BLaER1 (cell line): ENCODE measurements at regions not wholly inside any gene's neighbourhood (a gene's known extent, or its start where the extent isn't known, plus 50 kb on each side); places are given as distances from the start of the nearest gene placed in this dataset.
A peak's percentile ranks its signal among the peaks of the same experiment; 100 is the strongest.
"Not testable (repeated sequence)": the region's sequence is repeated elsewhere in the genome, so short reads cannot be mapped to it uniquely, and the experiment has no call there.

Experiments
- H3K27ac ChIP-seq: shearing (Covaris generic); formaldehyde crosslinking; 2 replicates; pipeline ENCODE4 v1.8.1; 2022
- H3K27me3 ChIP-seq: shearing (Covaris generic); formaldehyde crosslinking; 2 replicates; pipeline ENCODE4 v1.8.1; 2022
- H3K36me3 ChIP-seq: shearing (Covaris generic); formaldehyde crosslinking; 2 replicates; pipeline ENCODE4 v1.8.1; 2022
- H3K4me1 ChIP-seq: shearing (Covaris generic); formaldehyde crosslinking; 2 replicates; pipeline ENCODE4 v1.8.1; 2022
- H3K4me2 ChIP-seq: shearing (Covaris generic); formaldehyde crosslinking; 2 replicates; pipeline ENCODE4 v1.8.1; 2022
- H3K4me3 ChIP-seq: shearing (Covaris generic); formaldehyde crosslinking; 2 replicates; pipeline ENCODE4 v1.8.1; 2022
- H3K9ac ChIP-seq: shearing (Covaris generic); formaldehyde crosslinking; 2 replicates; pipeline ENCODE4 v1.8.1; 2022
- H3K9me3 ChIP-seq: shearing (Covaris generic); formaldehyde crosslinking; 2 replicates; pipeline ENCODE4 v1.8.1; 2022
- H4K20me1 ChIP-seq: shearing (Covaris generic); formaldehyde crosslinking; 2 replicates; pipeline ENCODE4 v1.8.1; 2022

DNA sequence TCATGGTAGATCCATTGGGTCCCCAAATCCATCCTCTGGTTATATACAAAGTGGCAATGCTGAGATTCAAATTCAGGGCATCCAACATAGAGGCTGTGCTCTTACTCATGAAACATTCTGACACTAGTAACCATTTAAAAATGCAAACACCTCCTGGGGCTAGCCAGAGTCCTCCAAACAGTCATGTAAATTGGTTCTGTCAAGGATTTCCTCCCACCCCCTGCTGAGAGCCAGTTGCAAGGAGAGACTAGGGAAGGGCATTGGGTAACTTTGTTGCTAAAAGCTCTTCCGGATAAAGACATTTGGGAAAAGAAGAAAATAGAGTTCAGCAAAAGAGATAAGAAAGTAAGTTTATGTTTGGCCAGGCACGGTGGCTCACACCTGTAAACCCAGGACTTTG lies 58.3 kb downstream of the ART5 start:
- not testable (repeated sequence) for H3K36me3 ChIP-seq, H4K20me1 ChIP-seq, H3K4me2 ChIP-seq, H3K4me3 ChIP-seq, H3K4me1 ChIP-seq, H3K27ac ChIP-seq, H3K9ac ChIP-seq, H3K9me3 ChIP-seq
- peaks cover 15% of the 10 kb centered on the region; the same call in 1 of the 2 replicates for H3K27me3 ChIP-seq

DNA sequence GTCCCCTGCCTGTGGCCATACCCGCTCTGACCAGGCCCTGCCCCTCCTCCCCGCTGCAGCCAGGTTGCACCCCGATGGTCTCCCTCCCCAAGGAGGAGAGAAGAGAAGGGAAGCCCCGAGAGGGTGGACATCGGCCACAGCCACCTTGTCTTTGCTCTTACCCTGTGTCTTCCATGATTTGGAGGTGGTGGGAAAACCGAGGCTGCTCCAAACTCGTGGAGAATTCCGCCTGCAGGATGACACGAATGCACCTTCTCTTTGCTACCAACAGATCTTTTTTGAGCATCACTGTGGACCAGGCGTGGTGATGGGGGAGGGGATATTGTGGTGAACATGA lies 60.4 kb downstream of the ART5 start:
- not testable (repeated sequence) for H3K9me3 ChIP-seq, H3K36me3 ChIP-seq, H3K27ac ChIP-seq, H3K9ac ChIP-seq, H3K4me1 ChIP-seq, H4K20me1 ChIP-seq
- Histone ChIP-seq H3K27me3 (peaks cover 15% of the 10 kb centered on the region; the same call in 1 of the 2 replicates), H3K4me3 (peak overlapping the region; percentile 67; the same call in 1 of the 2 replicates), H3K4me2 (peak overlapping the region; percentile 88)

DNA sequence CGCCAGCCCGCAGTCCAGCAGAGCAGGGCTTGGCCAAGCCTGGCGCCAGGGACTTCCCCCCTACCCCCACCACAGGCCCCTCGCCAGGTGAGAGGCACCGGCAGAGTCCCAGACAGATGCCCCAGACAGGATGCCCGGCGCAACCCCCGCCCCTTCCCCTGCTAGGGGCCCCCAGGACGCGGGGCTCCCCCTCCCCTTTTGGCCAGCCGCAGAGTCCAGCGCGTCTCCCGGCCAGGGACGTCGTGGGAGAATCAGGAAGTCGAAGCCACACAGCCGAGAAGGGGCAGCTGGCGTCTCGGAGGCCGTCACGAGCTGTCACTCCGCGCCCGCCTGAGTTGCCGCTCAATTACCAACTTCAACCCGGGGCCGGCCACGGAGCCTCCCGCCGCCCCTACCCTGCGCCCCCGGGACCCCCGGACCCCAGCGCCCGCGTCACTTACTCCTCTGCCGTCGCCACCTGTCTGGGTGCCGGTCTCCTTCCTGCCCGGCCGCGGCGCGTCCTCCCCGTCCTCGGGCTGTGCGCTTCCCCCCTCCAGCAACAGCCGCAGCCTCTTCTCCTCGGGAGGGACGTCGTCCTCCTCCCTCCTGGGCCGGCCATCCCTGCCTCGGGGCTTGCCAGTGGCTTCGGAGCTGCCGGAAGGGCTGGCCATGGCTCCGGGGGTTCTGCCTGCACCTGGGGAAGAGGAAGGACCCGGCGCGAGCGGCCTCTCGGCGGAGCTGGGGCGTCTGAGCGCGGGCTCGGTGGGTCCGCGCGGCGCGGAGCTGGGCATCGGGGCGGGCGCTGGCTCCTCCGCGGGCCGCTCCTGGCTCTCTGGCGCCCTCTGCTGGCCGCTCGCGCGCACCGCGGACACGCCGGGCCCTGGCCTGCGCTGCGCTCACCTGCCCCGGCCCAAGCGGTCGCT lies 61.1 kb downstream of the ART5 start:
- H3K9ac ChIP-seq, result peak overlapping the region; percentile 29; the same call in 1 of the 2 replicates
- H3K4me2 ChIP-seq, result peak overlapping the region; percentile 88
- H4K20me1 ChIP-seq, H3K36me3 ChIP-seq, H3K4me1 ChIP-seq, H3K9me3 ChIP-seq, H3K27ac ChIP-seq: not testable (repeated sequence)
- H3K4me3 ChIP-seq, result peak overlapping the region; percentile 67
- peaks cover 15% of the 10 kb centered on the region; the same call in 1 of the 2 replicates for H3K27me3 ChIP-seq

DNA sequence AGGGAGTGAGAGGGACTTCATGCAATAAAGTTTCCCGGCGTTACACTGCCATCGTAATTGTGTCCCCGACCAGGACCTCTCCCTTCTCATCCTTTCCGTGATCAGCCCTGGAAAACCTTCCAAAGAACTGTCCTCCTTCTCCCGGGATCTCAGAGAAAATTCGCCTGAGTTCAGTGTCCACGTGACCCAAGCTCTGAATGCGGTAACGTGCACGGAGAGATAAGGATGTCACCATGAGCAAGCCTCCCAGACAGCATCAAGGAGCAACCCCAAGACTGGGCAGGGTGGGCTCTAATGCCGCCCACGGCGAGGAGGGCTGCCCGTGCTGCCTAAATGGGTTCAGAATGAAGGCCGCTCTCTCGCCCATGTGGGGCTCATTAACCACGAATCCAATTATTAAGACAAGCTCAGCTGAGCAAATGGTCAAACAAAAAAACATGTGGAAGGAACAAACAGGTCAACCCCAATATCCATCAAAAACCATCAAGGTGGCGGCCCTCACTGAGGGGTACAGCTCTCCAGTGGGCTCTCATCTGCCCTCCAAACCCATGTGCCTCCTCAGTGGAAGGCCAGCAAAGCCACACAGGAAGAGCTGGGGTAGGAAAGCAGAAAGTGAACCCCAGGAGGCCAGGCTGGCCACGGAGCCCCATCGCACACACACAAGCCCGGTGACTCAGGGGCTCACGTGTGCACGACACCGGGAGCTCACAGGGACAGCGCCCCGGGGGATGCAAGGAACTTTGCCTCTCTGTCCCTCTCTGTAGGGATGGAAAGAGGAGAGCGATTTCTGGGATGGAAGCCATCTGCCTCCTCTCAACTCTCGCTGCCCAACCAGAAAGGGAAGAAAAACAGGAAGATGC lies 62.0 kb downstream of the ART5 start:
- H3K4me3 ChIP-seq, H3K9ac ChIP-seq, H3K27ac ChIP-seq, H3K4me1 ChIP-seq, H3K9me3 ChIP-seq, H4K20me1 ChIP-seq, H3K36me3 ChIP-seq: not testable (repeated sequence)
- H3K4me2 ChIP-seq, result peak overlapping the region; percentile 88; the same call in 1 of the 2 replicates
- peaks cover 15% of the 10 kb centered on the region; the same call in 1 of the 2 replicates for H3K27me3 ChIP-seq

DNA sequence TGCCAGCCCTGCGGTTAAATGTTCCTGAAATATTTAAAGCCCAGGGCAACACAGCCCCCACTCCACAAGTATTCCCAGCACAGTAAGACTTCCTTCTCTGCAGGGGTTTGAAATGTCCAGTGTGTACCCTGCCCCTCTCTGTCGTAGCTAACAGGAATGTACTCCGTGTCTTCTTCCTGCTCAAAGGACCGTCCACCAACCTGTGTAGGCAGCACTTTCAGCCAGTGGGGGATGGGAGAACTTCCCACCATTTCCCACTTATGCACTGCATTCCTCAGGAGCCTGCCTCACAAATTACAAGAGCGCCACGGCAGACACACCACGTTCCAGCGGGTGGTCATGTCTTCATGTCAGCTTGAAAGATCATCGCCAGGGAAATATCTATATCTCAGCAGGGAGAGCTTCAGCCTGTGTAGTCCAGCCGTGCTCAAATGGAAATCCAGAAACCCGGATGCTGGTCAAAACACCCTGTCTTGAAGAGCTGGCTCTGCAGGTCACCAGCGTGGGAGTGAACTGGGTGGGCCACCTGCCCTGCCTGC lies 65.7 kb downstream of the ART5 start:
- H3K4me2 ChIP-seq, H3K4me1 ChIP-seq, H3K27ac ChIP-seq, H3K9ac ChIP-seq, H4K20me1 ChIP-seq, H3K36me3 ChIP-seq, H3K4me3 ChIP-seq, H3K9me3 ChIP-seq: not testable (repeated sequence)
- peaks cover 15% of the 10 kb centered on the region; the same call in 1 of the 2 replicates for H3K27me3 ChIP-seq

DNA sequence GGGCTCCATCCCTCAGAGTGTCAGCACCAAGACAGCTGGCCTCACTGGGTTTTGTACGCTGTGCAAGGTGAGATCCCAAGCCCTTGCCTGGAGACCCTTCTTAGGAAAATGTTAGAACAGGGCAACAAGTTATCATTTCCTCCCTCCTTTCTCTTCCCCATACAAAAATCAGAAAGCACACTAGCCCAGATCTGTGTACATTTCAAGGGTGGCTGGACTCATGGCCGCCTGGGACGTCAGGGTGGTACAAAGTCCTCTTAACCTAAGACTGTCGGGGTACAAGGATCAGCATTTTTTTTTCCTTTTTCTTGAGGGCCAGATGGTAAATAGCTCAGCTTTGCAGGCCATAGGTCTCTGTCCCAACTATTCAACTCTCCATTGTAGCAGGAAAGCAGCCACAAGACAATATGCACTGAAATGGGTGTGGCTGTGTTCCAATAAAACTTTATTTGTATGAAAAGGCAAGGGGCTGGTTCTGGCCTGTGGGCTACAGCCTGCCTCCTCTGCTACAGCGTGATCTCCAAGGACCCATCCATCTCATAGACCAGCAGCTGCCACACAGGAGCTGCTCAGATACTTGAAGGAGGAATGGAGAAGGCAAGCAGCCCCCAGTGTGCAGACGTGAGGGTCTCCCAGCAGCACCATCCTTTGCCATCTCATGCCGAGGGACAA lies 68.7 kb downstream of the ART5 start:
- H3K27ac ChIP-seq, H3K36me3 ChIP-seq, H3K27me3 ChIP-seq, H3K9me3 ChIP-seq, H3K4me3 ChIP-seq, H4K20me1 ChIP-seq, H3K9ac ChIP-seq, H3K4me2 ChIP-seq, H3K4me1 ChIP-seq: not testable (repeated sequence)

DNA sequence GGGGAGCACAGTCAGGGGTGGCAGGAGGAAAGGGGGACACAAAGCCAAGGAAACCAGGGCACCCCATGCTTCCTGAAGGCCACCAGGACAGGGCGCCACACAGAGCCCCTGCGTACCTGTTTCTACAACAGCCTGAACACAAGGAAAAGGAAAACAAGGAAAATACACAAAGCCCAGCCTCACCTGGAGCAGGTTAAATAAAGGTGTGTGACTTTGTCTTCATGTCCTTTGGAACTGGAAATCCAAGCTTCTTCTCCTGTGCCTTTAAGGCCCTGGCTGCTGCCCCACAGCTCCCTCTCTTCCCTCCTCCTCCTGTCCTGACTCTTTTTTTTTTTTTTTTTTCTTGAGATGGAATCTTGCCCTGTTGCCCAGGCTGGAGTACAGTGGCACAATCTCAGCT lies 70.0 kb downstream of the ART5 start:
- not testable (repeated sequence) for H3K9me3 ChIP-seq

DNA sequence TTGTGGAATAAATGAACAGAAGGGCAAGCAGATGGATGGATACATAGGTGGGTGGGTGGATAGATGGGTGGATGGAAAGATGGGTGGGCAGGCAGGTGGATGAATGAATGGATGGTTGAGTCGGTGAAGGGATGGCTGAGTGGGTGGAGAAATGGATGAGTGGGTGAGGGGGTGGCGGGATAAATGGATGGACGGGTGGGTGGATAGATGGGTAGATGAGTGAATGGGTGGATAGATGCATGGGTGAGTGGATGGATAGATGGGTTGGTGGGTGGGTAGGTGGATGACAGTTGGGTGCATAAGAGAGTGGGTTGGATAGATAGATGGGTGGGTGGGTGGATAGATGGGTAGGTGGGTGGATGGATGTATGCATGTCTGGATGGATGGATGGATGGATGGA lies 76.0 kb downstream of the ART5 start:
- H3K36me3 ChIP-seq, H3K9ac ChIP-seq, H3K27me3 ChIP-seq, H3K9me3 ChIP-seq, H3K4me3 ChIP-seq, H3K27ac ChIP-seq, H3K4me2 ChIP-seq, H3K4me1 ChIP-seq, H4K20me1 ChIP-seq: not testable (repeated sequence)

More for the DNA sequence above, 70.0 kb downstream of the ART5 start:
- H3K36me3 ChIP-seq, H3K27ac ChIP-seq, H3K4me1 ChIP-seq, H4K20me1 ChIP-seq, H3K4me2 ChIP-seq, H3K4me3 ChIP-seq, H3K9ac ChIP-seq, H3K27me3 ChIP-seq: not testable (repeated sequence)

DNA sequence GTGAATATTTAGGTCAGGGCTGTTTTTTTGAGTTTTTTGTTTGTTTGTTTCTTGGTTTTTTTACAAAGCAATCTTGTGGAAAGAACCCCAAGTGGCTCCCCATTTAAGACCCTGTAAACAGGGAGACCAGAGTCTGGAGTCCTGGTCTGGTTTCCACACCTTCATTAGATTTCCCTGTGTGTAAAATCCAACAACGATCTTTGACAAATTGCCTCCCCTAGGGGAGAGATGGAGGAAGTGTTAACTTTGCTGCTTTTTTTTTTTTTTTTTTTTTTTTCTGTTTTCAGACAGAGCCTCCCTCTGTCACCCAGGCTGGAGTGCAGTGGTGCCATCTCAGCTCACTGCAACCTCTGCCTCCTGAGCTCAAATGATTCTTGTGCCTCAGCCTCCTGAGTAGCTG lies 77.4 kb downstream of the ART5 start:
- H4K20me1 ChIP-seq, H3K9me3 ChIP-seq, H3K27ac ChIP-seq, H3K4me2 ChIP-seq, H3K9ac ChIP-seq, H3K27me3 ChIP-seq, H3K4me3 ChIP-seq, H3K36me3 ChIP-seq, H3K4me1 ChIP-seq: not testable (repeated sequence)

DNA sequence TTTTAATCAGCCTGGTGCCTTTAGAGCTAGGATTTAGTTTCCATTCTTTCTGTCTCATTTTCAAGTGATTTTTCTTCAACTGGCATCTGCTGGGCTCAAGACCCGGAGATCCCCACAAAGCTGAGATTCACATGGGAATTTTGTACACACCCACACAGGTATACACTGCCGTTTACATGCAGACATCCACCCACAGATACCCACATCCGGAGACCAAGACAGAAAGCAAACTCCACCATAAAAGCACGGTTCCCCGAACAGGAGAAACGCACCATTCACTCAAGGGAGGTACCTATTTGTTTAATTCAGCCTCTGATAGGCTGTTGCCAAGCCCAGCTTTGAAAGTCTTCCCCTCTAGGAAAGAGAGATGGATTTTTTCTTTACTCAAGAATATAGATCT lies 87.2 kb downstream of the ART5 start:
- H3K4me3 ChIP-seq, H3K36me3 ChIP-seq, H3K4me1 ChIP-seq, H3K4me2 ChIP-seq, H3K9ac ChIP-seq, H3K9me3 ChIP-seq, H3K27me3 ChIP-seq, H3K27ac ChIP-seq, H4K20me1 ChIP-seq: not testable (repeated sequence)

DNA sequence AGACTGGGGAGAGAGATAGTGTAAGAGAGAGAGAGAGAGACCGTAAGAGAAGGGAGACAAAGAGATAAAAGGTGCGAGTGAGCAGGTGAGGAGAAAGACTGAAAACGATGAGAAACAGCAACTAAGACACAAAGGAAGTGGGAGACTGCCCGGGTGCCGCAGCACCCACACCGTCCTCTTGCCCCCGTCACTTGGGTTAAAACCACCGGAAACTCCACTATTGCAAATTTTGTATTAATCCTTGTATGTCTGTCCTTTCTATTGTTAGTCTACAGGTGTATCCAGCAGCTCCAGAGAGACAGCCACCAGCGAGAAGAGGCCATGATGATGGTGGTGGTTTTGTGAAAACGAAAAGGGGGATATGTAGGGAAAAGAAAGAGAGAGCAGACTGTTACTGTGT lies 96.8 kb downstream of the ART5 start:
- H3K27ac ChIP-seq, H3K4me2 ChIP-seq, H3K27me3 ChIP-seq, H3K9me3 ChIP-seq, H3K9ac ChIP-seq, H4K20me1 ChIP-seq, H3K4me3 ChIP-seq, H3K36me3 ChIP-seq, H3K4me1 ChIP-seq: not testable (repeated sequence)

DNA sequence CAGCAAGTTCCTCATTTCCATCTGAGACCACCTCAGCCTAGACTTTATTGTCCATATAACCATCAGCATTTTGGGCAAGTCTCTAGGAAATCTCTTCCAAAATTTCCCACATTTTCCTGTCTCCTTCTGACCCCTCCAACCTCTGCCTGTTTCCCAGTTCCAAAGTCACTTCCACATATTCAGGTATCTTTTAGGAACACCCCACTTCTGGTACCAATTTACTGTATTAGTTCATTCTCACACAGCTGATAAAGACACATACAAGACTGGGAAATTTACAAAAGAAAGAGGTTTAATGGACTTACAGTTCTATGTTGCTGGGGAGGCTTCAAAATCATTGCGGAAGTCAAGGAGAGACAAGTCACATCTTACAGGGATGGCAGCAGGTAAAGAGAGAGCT lies 103.6 kb downstream of the ART5 start:
- not testable (repeated sequence) for H3K27me3 ChIP-seq, H3K9ac ChIP-seq, H3K36me3 ChIP-seq, H3K4me3 ChIP-seq, H3K4me2 ChIP-seq, H3K27ac ChIP-seq, H3K4me1 ChIP-seq, H4K20me1 ChIP-seq
- H3K9me3 ChIP-seq, result peaks cover 32% of the 10 kb centered on the region

DNA sequence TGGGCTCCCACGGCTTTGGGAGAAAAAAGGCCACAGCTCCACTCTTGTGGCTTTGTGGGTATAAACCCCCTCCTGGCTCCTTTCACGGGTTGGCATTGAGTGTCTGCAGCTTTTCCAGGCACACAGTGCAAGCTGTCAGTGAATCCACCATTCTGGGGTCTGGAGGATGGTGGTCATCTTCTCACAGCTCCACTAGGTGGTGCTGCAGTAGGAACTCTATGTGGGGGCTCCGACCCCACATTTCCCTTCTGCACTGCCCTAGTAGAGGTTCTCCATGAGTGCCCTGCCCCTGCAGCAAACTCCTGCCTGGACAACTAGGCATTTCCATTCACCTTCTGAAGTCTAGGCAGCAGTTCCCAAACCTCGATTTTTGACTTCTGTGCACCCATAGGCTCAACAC lies 104.5 kb downstream of the ART5 start:
- not testable (repeated sequence) for H3K4me2 ChIP-seq, H4K20me1 ChIP-seq, H3K36me3 ChIP-seq, H3K9ac ChIP-seq, H3K4me3 ChIP-seq, H3K27me3 ChIP-seq, H3K27ac ChIP-seq, H3K4me1 ChIP-seq
- H3K9me3 ChIP-seq, result peaks cover 32% of the 10 kb centered on the region

DNA sequence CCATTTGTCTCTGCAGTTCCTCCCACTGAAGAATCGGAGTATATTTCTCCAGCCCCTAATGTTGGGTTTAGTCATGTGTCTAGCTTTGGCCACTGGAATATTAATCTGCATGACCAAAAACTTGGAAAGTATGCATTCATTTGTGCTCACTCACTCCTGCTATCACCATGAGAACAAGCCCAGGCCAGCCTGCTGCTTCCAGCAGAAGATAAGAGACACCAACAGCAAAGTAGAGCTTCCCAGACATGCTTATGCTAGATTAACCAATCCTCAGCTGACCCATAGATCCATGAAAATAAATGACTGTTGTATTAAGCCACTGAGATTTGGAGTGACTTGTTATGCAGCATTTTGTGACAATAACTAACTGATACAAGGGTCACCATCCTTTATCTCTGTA lies 108.8 kb downstream of the ART5 start:
- H3K36me3 ChIP-seq, H4K20me1 ChIP-seq, H3K27me3 ChIP-seq, H3K4me2 ChIP-seq, H3K9ac ChIP-seq, H3K4me1 ChIP-seq, H3K27ac ChIP-seq, H3K4me3 ChIP-seq: not testable (repeated sequence)
- peaks cover 22% of the 10 kb centered on the region for H3K9me3 ChIP-seq
